Muscle of arm (tissue), 1 donor: ENCODE measurements at regions not wholly inside any gene's neighbourhood (a gene's known extent, or its start where the extent isn't known, plus 50 kb on each side); places are given as distances from the start of the nearest gene placed in this dataset.
"Not testable (repeated sequence)": the region's sequence is repeated elsewhere in the genome, so short reads cannot be mapped to it uniquely, and the experiment has no call there.

Experiments used
- DNase-seq: peaks from one replicate; pipeline ENCODE4 v3.0.0-alpha.2; 2013

- DNase-seq, result no peak
Observed at GRCh38 chr4:24209131-24209530, 319.3 kb upstream of the PPARGC1A start.

- no peak for DNase-seq
Observed at GRCh38 chr4:24208691-24209090, 318.8 kb upstream of the PPARGC1A start.

- DNase-seq, result not testable (repeated sequence)
Observed at GRCh38 chr4:24204708-24205107, 314.9 kb upstream of the PPARGC1A start.

- DNase-seq, result no peak
Observed at GRCh38 chr4:24203926-24204325, 314.1 kb upstream of the PPARGC1A start.

- DNase-seq, result no peak
Observed at GRCh38 chr4:24202579-24202978, 312.7 kb upstream of the PPARGC1A start.

GRCh38 chr4:24197955-24198354 is 308.1 kb upstream of the PPARGC1A start:
- DNase-seq, result no peak

- DNase-seq, result no peak
Observed at GRCh38 chr4:24196785-24197184, 306.9 kb upstream of the PPARGC1A start.

- no peak for DNase-seq
Observed at GRCh38 chr4:24195991-24196736, 306.3 kb upstream of the PPARGC1A start.

GRCh38 chr4:24192018-24192641 is 302.3 kb upstream of the PPARGC1A start:
- DNase-seq, result no peak

GRCh38 chr4:24190761-24191695 is 301.2 kb upstream of the PPARGC1A start:
- peak; percentile 63 for DNase-seq

- DNase-seq, result no peak
Observed at GRCh38 chr4:24188459-24188858, 298.6 kb upstream of the PPARGC1A start.

GRCh38 chr4:24186466-24186865 is 296.6 kb upstream of the PPARGC1A start:
- DNase-seq, result no peak

- no peak for DNase-seq
Observed at GRCh38 chr4:24181005-24181404, 291.2 kb upstream of the PPARGC1A start.

- DNase-seq, result no peak
Observed at GRCh38 chr4:24180586-24180985, 290.7 kb upstream of the PPARGC1A start.

- no peak for DNase-seq
Observed at GRCh38 chr4:24179201-24179840, 289.5 kb upstream of the PPARGC1A start.

- DNase-seq, result not testable (repeated sequence)
Observed at GRCh38 chr4:24177443-24177842, 287.6 kb upstream of the PPARGC1A start.

- no peak for DNase-seq
Observed at GRCh38 chr4:24175707-24176106, 285.9 kb upstream of the PPARGC1A start.

- DNase-seq, result peak; percentile 14
Observed at GRCh38 chr4:24174602-24175001, 284.8 kb upstream of the PPARGC1A start.

- DNase-seq, result no peak
Observed at GRCh38 chr4:24172406-24172805, 282.6 kb upstream of the PPARGC1A start.

- DNase-seq, result no peak
Observed at GRCh38 chr4:24169956-24170355, 280.1 kb upstream of the PPARGC1A start.

GRCh38 chr4:24168658-24169057 is 278.8 kb upstream of the PPARGC1A start:
- DNase-seq, result no peak

- DNase-seq, result no peak
Observed at GRCh38 chr4:24166501-24166900, 276.7 kb upstream of the PPARGC1A start.
